ENCODE measurements at regions not wholly inside any gene's neighbourhood (a gene's known extent, or its start where the extent isn't known, plus 50 kb on each side); places are given as distances from the start of the nearest gene placed in this dataset.

- Histone ChIP-seq H3K27ac (peak overlapping the region; percentile 54 to 92 (median 88)), H3K36me3 (no peaks in the 10 kb centered on the region), H3K4me3 (peak overlapping the region; percentile 18 to 70 (median 40)), H3K9me3 (no peaks in the 10 kb centered on the region), H3K4me1 (peaks cover 17 to 52% (median 37%) of the 10 kb centered on the region in 6 donors), H3K27me3 (replicated peaks in 1 of 7) (no peaks in the 10 kb centered on the region)
- intact Hi-C loops (cut with DNase I; ENCODE audit: low total_unique reads) = no loop called here
- TF ChIP-seq POLR2AphosphoS5 (IDR thresholded peaks at IDR 0.05) (peak; percentile 73 to 86 (median 77)), POLR2A (IDR thresholded peaks at IDR 0.05) (no peak), CTCF (IDR thresholded peaks at IDR 0.05 in 8 of 11, conservative IDR thresholded peaks at IDR 0.05 in 3 of 11) (peak in 1 of 11 experiments; percentile 24)
- peak; percentile 92 for DNase-seq
- WGBS, 5 donors = 4 to 6% (median 4%) methylated on average over 27 to 36 of the region's 36 CpGs
Observed at GRCh38 chr6:37102299-37103168, 67.4 kb upstream of the PIM1 start.

GRCh38 chr6:37103169-37104039, 66.5 kb upstream of the PIM1 start:
- Histone ChIP-seq H3K36me3 (no peaks in the 10 kb centered on the region), H3K9me3 (no peaks in the 10 kb centered on the region), H3K27me3 (replicated peaks in 1 of 7) (no peaks in the 10 kb centered on the region), H3K4me1 (peaks cover 17 to 52% (median 37%) of the 10 kb centered on the region in 6 donors), H3K4me3 (peak overlapping the region in 7 of 8 donors; percentile 33 to 70 (median 40)), H3K27ac (peak overlapping the region in 7 of 8 donors; percentile 81 to 92 (median 88))
- peak; percentile 81 for DNase-seq
- WGBS, 5 donors = 24 to 30% (median 28%) methylated on average over 10 of the region's 10 CpGs
- intact Hi-C loops (cut with DNase I; ENCODE audit: low total_unique reads) = no loop called here
- TF ChIP-seq POLR2A (IDR thresholded peaks at IDR 0.05) (no peak), POLR2AphosphoS5 (IDR thresholded peaks at IDR 0.05) (peak in 1 of 3 donors; percentile 23), CTCF (IDR thresholded peaks at IDR 0.05 in 8 of 11, conservative IDR thresholded peaks at IDR 0.05 in 3 of 11) (no peak)

- DNase-seq = no peak
- intact Hi-C loops (cut with DNase I; ENCODE audit: low total_unique reads) = no loop called here
- Histone ChIP-seq H3K4me1 (peaks cover 17 to 52% (median 37%) of the 10 kb centered on the region in 6 donors), H3K27ac (peak overlapping the region in 6 of 8 donors; percentile 24 to 92 (median 88)), H3K27me3 (replicated peaks in 1 of 7) (no peaks in the 10 kb centered on the region), H3K9me3 (no peaks in the 10 kb centered on the region), H3K36me3 (no peaks in the 10 kb centered on the region), H3K4me3 (no peak overlapping the region)
- TF ChIP-seq CTCF (IDR thresholded peaks at IDR 0.05 in 8 of 11, conservative IDR thresholded peaks at IDR 0.05 in 3 of 11) (no peak), POLR2A (IDR thresholded peaks at IDR 0.05) (no peak), POLR2AphosphoS5 (IDR thresholded peaks at IDR 0.05) (no peak)
- WGBS, 5 donors = 72 to 100% (median 92%) methylated on average over 2 of the region's 2 CpGs
Observed at GRCh38 chr6:37104824-37105147, 65.2 kb upstream of the PIM1 start.
